GM19455 (cell line): ENCODE measurements at regions not wholly inside any gene's neighbourhood (a gene's known extent, or its start where the extent isn't known, plus 50 kb on each side); places are given as distances from the start of the nearest gene placed in this dataset.
"Not testable (repeated sequence)": the region's sequence is repeated elsewhere in the genome, so short reads cannot be mapped to it uniquely, and the experiment has no call there.

Experiments used
- ATAC-seq: cut with Tn5 transposase; IDR thresholded peaks from one replicate; pipeline ENCODE4 v1.9.1; 2021; ENCODE audit not compliant: unreplicated experiment

DNA sequence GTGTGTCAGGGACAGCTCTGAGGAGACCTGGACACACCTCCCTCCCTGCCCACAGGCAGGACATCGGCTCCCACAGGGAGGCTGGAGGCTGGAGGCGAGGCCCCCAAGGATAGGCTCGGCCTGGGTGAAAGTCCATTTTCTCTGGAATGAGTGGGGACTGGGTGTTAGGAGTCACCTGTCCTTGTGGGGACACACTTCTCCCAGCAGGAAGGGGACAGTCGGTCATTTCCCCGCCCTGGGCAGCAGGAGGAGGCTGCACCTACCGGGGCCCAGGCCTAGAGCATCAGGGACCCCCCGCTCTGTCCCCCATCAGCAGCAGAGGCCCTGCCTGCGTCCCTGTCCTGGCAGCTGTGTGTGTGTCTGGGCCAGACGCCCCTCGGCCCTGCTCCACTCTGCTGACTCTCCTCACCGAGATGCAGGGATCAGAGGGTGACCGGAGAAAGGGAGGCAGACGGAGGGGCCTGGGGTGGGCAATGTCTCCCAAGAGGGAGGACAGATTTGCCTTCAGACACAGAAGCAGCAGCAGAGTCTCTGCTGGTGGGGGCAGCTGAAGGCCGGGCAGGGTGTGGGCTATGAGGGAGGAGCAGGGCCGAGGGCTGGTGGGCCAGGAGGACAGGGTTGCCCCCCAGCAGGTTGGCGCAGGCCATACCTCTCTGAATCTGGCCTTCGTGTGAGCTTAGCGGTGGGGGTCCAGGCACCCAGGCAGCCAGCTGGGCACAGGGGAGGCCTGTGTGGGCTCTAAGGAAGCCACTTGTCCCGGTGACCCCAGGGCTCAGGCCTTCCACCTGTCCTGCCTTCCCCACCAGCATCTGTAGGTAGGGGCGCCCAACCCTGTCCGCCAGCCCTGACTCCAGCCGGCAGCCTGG is 125.7 kb upstream of the NKX1-1 start:
- ATAC-seq: no peak

GRCh38 chr4:1530356-1530755 is 124.1 kb upstream of the NKX1-1 start:
- ATAC-seq: no peak

- no peak for ATAC-seq
Measured at GRCh38 chr4:1524761-1525160, 118.5 kb upstream of the NKX1-1 start.

DNA sequence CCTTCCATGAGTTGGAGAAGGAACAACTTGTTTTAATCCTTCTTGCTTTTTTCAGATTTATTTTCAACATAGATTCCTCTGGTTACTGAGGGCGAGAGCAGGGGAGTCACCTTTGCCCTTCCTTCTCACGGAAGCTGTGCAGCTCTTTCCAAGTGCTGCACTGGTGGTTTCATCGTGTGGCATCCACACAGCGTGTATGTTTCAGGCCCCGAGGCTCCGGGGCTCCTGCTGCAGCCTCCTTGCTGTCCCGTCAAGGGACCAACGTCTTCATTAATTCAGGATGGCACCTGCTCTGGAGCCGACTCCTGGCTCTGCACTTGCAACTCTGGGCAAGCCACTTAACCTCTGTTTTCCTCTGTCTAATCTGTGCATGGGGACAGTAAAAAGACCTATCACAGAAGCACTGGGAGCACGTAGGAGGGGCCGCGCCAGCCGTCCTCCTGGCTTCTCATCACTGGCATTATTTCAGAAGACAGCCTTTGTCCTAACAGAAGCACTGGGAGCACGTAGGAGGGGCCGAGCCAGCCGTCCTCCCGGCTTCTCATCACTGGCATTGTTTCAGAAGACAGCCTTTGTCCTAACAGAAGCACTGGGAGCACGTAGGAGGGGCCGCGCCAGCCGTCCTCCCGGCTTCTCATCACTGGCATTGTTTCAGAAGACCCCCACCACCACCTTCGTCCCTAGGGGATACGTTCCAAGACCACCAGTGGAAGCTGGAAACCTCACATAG is 117.8 kb upstream of the NKX1-1 start:
- no peak for ATAC-seq

DNA sequence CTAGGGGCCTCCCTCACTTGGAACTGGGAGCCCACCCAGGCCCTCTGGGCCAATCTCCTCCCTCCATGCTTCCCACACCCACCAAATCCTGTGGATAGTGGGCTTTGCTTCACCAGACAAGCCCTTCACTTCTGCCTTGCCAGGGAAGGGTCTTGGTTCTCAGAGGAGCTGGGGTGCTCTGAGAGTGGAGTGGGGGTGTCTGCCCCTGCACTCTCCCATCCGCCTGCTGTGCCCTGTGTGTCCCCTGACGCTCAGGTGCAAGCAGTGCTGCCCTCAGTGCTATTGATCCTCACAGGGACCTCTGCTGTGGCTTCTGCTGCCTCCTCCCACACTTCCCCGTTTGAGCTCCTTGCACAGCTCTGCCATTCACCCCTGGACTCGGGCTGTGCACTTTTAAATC is 117.3 kb upstream of the NKX1-1 start:
- ATAC-seq: no peak

GRCh38 chr4:1523033-1523432 is 116.8 kb upstream of the NKX1-1 start:
- ATAC-seq: no peak

GRCh38 chr4:1522606-1523005 is 116.4 kb upstream of the NKX1-1 start:
- no peak for ATAC-seq

GRCh38 chr4:1521821-1522361 is 115.6 kb upstream of the NKX1-1 start:
- no peak for ATAC-seq

GRCh38 chr4:1520795-1521576 is 114.7 kb upstream of the NKX1-1 start:
- ATAC-seq: not testable (repeated sequence)

DNA sequence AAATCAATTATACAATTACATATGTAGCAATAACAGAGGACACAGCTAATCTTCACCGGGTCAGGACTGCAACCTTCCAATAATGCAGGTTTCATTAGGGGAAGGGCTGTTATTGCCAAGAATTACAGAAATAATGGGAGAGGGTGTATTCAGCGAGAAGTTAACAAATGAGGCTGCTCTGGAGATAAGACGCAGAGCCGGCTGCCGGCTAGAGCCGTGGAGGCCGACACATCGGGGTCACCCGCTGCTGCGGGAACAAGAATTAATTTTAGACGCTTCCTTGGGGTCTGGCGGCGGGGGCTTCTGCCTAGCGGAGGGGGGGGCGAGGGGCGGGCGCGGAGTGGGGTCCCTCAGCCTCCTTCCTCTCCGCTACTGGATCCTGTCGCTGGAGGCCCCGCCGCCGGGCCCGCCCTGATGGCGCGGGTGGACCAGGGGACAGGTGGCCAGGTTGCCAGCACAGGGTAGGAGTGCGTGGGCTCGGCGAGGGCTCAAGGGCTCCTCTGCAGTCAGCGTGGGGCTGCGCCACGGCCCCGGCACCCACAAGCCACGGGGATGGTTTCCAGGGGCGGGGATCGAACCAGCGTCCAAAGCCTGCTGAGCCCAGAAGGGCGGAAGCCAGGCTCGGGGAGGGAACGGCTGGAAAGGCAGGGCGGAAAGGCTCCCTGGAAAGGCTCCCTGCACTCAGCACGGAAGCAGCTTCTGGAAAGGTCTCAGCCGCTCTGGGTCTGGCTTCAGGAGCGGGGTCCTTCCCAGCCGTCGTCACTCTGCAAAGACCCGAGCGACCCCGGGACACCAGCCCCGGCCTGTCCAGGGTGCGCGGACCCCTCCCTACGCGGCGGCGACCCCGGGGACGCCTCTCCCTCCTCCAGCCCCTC is 113.8 kb upstream of the NKX1-1 start:
- ATAC-seq: no peak

DNA sequence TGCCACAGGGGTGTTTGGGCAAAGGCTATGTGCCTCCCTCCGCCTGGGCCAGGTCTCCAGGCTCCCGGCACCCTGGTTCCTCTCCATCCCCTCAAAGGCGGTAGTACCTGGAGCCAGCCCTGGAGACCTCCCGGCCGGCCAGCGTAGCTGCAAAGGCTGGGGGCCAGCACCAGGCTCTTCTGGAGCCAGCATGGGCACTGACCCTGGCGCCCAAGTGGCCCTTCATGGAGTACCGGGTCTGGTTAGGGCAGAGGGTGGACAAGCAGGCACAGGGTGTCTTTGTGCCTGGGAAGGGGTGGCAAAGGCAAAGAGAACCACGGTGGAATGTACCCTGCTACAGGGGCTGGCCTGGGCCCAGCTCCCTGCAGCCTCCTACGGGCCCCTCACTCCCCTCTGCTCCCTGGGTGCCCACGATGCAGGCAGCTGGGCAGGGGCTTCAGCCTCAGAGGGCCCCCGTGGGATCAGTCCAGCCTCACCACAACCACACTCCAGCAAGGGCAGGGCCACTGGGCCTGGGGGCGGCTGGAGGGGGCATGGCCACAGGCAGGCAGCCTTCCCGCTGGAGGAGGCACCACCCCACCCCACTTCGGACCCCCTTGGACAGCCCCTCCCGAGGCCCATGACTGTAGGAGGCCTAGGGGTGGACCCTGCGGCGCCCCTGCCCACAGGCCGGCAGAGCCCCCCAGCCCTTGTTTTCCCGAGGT is 112.9 kb upstream of the NKX1-1 start:
- no peak for ATAC-seq

DNA sequence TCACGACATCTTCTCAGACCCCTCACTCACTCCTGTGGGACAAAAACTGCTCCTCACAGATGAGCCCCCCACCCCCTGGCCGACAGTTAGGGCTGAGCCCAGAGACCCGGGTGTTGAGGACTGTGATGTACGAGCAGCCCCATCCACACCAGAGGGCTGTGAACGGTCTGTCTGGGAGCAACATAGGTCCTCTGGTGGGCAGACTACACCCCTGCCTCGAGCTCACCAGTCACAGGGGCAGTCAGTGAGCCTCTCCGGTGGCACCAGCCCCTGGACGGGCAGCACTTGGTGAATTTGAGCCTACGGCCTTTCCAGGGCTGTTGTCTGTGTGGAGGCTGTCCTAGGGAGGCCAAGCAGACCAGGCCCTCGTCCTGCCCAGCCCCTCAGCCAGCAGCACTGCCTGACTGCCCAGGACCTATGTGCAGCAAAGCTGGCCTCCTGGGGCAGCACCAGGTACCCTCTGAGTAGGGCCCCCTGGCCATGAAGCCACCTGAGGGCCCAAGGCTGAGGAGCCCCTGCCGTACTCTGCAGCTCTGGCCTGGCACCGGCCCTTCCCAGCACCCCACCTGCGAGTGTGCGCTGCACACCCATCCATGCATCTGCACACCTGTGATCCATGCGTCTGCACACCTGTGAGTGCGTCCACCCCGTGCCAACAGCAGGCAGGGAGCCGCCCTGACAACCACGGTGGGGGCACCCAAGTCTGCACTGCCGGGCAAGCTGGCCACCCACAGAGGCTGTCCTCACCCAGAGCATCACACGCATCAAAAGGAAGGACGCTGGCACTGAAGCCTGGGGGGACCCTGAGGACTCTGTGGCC is 111.6 kb upstream of the NKX1-1 start:
- ATAC-seq: no peak

DNA sequence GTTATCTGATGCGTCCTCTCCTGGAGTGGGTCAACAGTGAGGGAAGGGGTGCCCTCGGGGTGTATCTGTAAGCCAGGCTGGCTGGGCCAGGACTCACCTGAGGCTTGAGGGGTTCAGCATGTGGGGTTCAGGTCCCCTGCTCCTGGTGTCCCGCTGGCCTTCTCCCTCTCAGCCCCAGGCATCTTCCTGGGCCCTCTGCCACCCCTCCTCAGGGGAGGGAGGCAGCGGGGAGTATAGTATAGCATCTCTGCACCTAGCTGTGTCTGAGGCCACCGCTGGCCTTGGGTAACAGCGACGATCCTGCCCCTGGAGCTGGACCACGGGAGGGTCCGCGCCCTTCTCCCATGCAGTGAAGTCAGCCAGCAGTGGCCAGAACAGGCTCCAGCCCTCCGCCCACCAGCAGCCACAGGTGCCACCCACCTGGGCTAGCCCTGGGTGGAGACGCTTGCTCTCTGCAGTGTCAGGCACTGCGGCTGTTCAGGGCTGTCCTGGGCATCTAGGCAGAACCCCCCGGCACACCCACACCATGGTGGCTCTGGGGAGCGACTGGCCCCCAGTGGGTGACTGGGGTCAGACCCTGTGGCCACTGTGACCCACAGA is 110.7 kb upstream of the NKX1-1 start:
- no peak for ATAC-seq

- no peak for ATAC-seq
Measured at GRCh38 chr4:1516261-1516660, 110.0 kb upstream of the NKX1-1 start.

GRCh38 chr4:1515763-1516162 is 109.5 kb upstream of the NKX1-1 start:
- no peak for ATAC-seq

DNA sequence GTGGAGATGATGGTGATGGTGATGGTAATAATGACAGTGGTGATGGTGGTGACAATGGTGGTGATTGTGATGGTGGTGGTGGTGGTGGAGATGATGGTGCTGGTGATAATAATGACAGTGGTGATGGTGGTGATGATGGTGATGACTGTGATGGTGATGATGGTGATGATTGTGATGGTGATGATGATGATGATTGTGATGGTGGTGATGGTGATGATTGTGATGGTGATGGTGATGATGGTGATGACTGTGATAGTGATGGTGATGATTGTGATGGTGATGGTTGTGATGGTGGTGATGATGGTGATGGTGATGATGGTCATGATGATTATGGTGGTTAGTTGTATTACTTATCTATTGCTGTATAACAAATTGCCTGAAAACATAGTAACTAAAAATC is 108.9 kb upstream of the NKX1-1 start:
- ATAC-seq: no peak

DNA sequence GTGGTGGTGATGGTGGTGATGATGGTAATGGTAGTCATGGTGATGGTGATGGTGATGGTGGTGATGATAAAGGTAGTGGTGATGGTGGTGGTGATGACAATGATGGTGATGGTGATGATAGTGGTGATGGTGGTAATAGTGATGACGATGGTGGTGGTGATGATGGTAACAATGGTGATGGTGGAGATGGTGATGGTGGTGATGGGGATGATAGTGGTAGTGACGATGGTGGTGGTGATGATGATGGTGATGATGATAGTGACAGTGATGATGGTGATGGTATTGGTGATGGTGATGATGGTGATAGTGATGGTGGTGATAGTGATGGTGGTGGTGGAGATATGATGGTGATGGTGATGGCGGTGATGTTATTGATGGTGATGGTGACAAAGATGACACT is 108.4 kb upstream of the NKX1-1 start:
- ATAC-seq: no peak

DNA sequence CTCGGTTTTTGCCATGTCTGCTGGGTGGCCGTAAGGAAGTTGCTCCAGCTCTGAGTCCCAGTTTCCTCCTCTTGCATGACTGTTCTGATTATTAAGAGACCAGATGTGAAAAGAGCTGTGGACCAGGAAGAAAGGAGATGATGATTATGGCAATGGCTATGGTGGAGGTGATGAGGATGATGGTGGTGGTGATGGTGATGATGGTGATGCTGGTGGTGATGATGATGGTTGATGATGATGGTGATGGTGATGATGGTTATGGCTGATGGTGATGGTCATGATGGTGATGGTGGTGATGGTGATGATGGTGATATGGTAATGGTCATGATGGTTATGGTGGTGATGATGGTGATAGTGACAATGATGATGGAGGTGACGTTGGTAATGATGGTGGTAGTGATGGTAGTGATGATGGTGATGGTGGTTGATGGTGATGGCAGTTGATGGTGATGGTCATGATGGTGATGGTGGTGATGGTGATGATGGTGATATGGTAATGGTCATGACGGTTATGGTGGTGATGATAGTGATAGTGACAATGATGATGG is 107.8 kb upstream of the NKX1-1 start:
- ATAC-seq: no peak
